Iris pigment epithelial cell (primary cell): ENCODE measurements at regions not wholly inside any gene's neighbourhood (a gene's known extent, or its start where the extent isn't known, plus 50 kb on each side); places are given as distances from the start of the nearest gene placed in this dataset.

Source experiments
- DNase-seq: peaks from one replicate; pipeline ENCODE4 v3.0.0-alpha.2; 2011; ENCODE audit warnings: low read depth

- no peak for DNase-seq
Measured at GRCh38 chr7:118573085-118573484, 348.6 kb downstream of the ANKRD7 start.

- DNase-seq = no peak
Measured at GRCh38 chr7:118575393-118575948, 351.0 kb downstream of the ANKRD7 start.

GRCh38 chr7:118580743-118581382, 356.4 kb downstream of the ANKRD7 start:
- DNase-seq = no peak

- DNase-seq = no peak
Measured at GRCh38 chr7:118583641-118584040, 359.1 kb downstream of the ANKRD7 start.

GRCh38 chr7:118586248-118586647, 361.7 kb downstream of the ANKRD7 start:
- no peak for DNase-seq

GRCh38 chr7:118590107-118590506, 365.6 kb downstream of the ANKRD7 start:
- DNase-seq = no peak

GRCh38 chr7:118602090-118602489, 377.6 kb downstream of the ANKRD7 start:
- no peak for DNase-seq

- no peak for DNase-seq
Measured at GRCh38 chr7:118606602-118607001, 382.1 kb downstream of the ANKRD7 start.

- no peak for DNase-seq
Measured at GRCh38 chr7:118609207-118609606, 384.7 kb downstream of the ANKRD7 start.

GRCh38 chr7:118615681-118616080, 391.2 kb downstream of the ANKRD7 start:
- DNase-seq = no peak

- no peak for DNase-seq
Measured at GRCh38 chr7:118621810-118622360, 397.4 kb downstream of the ANKRD7 start.

- no peak for DNase-seq
Measured at GRCh38 chr7:118626739-118627138, 402.2 kb downstream of the ANKRD7 start.

- no peak for DNase-seq
Measured at GRCh38 chr7:118627467-118627866, 403.0 kb downstream of the ANKRD7 start.

GRCh38 chr7:118629898-118630438, 405.5 kb downstream of the ANKRD7 start:
- DNase-seq = no peak

- no peak for DNase-seq
Measured at GRCh38 chr7:118642396-118642795, 417.9 kb downstream of the ANKRD7 start.

GRCh38 chr7:118644346-118644745, 419.8 kb downstream of the ANKRD7 start:
- DNase-seq = no peak

GRCh38 chr7:118648002-118648401, 423.5 kb downstream of the ANKRD7 start:
- no peak for DNase-seq

GRCh38 chr7:118657391-118658005, 433.0 kb downstream of the ANKRD7 start:
- DNase-seq = no peak

GRCh38 chr7:118662266-118662665, 437.8 kb downstream of the ANKRD7 start:
- no peak for DNase-seq

- DNase-seq = no peak
Measured at GRCh38 chr7:118664498-118664897, 440.0 kb downstream of the ANKRD7 start.

GRCh38 chr7:118671149-118671548, 446.6 kb downstream of the ANKRD7 start:
- no peak for DNase-seq

GRCh38 chr7:118684796-118685195, 460.3 kb downstream of the ANKRD7 start:
- no peak for DNase-seq

- DNase-seq = no peak
Measured at GRCh38 chr7:118689403-118689802, 464.9 kb downstream of the ANKRD7 start.
